Fibroblast of lung (primary cell): ENCODE measurements at regions not wholly inside any gene's neighbourhood (a gene's known extent, or its start where the extent isn't known, plus 50 kb on each side); places are given as distances from the start of the nearest gene placed in this dataset.
A peak's percentile ranks its signal among the peaks of the same experiment; 100 is the strongest.

Experiments
- DNase-seq, 2 donors: peaks; one replicate each; pipeline versions ENCODE4 v3.0.0 to v3.0.0-alpha.2; 2010; ENCODE audit warnings: low read depth in 2 of 2
- H2AFZ ChIP-seq: 2 replicates; pipeline ENCODE4 v1.5.1; 2012; ENCODE audit warnings: low read length, control low read depth, inconsistent platforms
- H3K27ac ChIP-seq: 2 replicates; pipeline ENCODE4 v1.5.1; 2011; ENCODE audit warnings: low read length, control low read depth; ENCODE audit not compliant: insufficient read depth
- H3K27me3 ChIP-seq: 2 replicates; pipeline ENCODE4 v1.5.1; 2011; ENCODE audit warnings: mild to moderate bottlenecking, low read length; ENCODE audit not compliant: control insufficient read depth, insufficient read depth
- H3K36me3 ChIP-seq: 2 replicates; pipeline ENCODE4 v1.5.1; 2011; ENCODE audit warnings: low read length; ENCODE audit not compliant: control insufficient read depth, insufficient read depth
- H3K4me1 ChIP-seq: 2 replicates; pipeline ENCODE4 v1.5.1; 2011; ENCODE audit warnings: low read length; ENCODE audit not compliant: control insufficient read depth, insufficient read depth; ENCODE audit errors: extremely low read depth
- H3K4me2 ChIP-seq: 2 replicates; pipeline ENCODE4 v1.5.1; 2011; ENCODE audit warnings: low read length, control low read depth; ENCODE audit not compliant: insufficient read depth; ENCODE audit errors: extremely low read depth
- H3K4me3 ChIP-seq, 4 experiments: fragments of 200-600 bp in 1 of 4; sonication (generic) in 1 of 4; replicated peaks in 1 of 4; 2 replicates each; pipeline ENCODE4 v1.5.1; 2011 to 2016; ENCODE audit warnings: low read length in 4 of 4, low read depth in 3 of 4, mild to moderate bottlenecking in 3 of 4, control low read depth in 2 of 4, inconsistent platforms in 1 of 4, mixed read lengths in 1 of 4; ENCODE audit not compliant: insufficient read depth in 1 of 4; ENCODE audit errors: control extremely low read depth in 1 of 4
- H3K79me2 ChIP-seq: 2 replicates; pipeline ENCODE4 v1.5.1; 2012; ENCODE audit warnings: mild to moderate bottlenecking, low read length, inconsistent platforms; ENCODE audit not compliant: control insufficient read depth, insufficient read depth
- H3K9ac ChIP-seq: 2 replicates; pipeline ENCODE4 v1.5.1; 2011; ENCODE audit warnings: mild to moderate bottlenecking, low read length, control low read depth; ENCODE audit not compliant: insufficient read depth
- H3K9me3 ChIP-seq: 2 replicates; pipeline ENCODE4 v1.5.1; 2012; ENCODE audit warnings: low read depth, low read length; ENCODE audit not compliant: control insufficient read depth, insufficient read depth
- H4K20me1 ChIP-seq: 2 replicates; pipeline ENCODE4 v1.5.1; 2011; ENCODE audit warnings: low read length; ENCODE audit not compliant: control insufficient read depth, insufficient read depth; ENCODE audit errors: extremely low read depth
- CTCF ChIP-seq, 2 donors: IDR thresholded peaks in 1 of 2; conservative IDR thresholded peaks in 1 of 2; 1 replicate in 1 of 2; 2 replicates in 1 of 2; pipeline ENCODE4 v1.5.1; 2011 to 2012; ENCODE audit warnings: low read length in 2 of 2, control low read depth in 1 of 2, inconsistent platforms in 1 of 2, low read depth in 1 of 2, mild to moderate bottlenecking in 1 of 2
- EZH2 ChIP-seq: IDR thresholded peaks from 2 replicates; pipeline ENCODE4 v1.5.1; 2012; ENCODE audit warnings: low read length, control low read depth, mild to moderate bottlenecking; ENCODE audit errors: missing control alignments

DNA sequence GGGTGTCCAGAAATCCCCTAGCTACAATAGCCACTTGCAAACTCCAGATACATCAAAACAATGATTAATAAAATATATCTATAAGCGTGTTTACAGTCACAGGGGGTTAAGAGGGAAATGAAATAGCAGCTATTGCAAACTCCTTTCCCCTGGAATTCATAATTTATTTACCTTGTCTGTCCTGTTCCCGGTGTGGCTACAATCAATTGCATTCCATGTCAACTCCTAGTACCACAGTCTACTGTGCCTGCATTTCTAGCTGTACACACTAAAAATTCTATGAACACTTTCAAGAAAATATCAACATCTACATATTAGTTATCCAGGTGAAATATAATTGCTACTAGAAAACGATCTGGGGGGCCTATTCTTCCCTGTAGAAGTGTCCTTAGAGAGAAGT is 217.6 kb downstream of the ELAVL2 start:
- Histone ChIP-seq H3K4me1 (no peaks in the 10 kb centered on the region), H3K27me3 (no peaks in the 10 kb centered on the region), H3K9me3 (no peaks in the 10 kb centered on the region), H3K4me2 (no peak overlapping the region), H3K27ac (no peak overlapping the region), H2AFZ (no peak overlapping the region), H3K36me3 (no peaks in the 10 kb centered on the region), H3K9ac (no peak overlapping the region), H3K4me3 (no peak overlapping the region), H3K79me2 (no peaks in the 10 kb centered on the region), H4K20me1 (no peaks in the 10 kb centered on the region)
- TF ChIP-seq EZH2 (no peak), CTCF (conservative IDR thresholded peaks at IDR 0.05 in 1 of 2, IDR thresholded peaks at IDR 0.05 in 1 of 2; ENCODE audit: low read depth in 1 of 2, low read length in 2 of 2) (no peak)
- DNase-seq, result no peak

DNA sequence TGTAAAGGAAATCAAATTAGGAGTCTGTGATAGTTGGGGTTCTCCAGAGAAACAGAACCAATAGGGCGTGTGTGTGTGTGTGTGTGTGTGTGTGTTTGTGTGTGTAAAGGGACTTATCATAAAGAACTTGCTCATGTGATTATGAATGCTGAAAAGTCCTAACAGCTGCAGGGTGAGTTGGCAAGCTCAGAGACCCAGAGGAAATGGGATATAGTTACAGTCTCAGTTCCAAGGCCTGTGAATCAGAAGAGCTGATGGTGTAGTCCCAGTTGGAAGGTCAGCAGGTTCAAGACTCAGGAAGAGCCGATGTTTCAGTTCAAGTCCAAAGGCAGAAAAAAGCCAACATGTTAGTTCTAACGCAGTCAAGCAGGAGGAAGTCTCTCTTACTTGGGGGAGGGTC is 214.2 kb downstream of the ELAVL2 start:
- Histone ChIP-seq H3K4me3 (no peak overlapping the region), H3K4me2 (no peak overlapping the region), H2AFZ (no peak overlapping the region), H3K79me2 (no peaks in the 10 kb centered on the region), H4K20me1 (no peaks in the 10 kb centered on the region), H3K9me3 (no peaks in the 10 kb centered on the region), H3K36me3 (no peaks in the 10 kb centered on the region), H3K27ac (no peak overlapping the region), H3K4me1 (no peaks in the 10 kb centered on the region), H3K27me3 (no peaks in the 10 kb centered on the region), H3K9ac (no peak overlapping the region)
- DNase-seq, result peak in 1 of 2 donors; percentile 27
- TF ChIP-seq CTCF (conservative IDR thresholded peaks at IDR 0.05 in 1 of 2, IDR thresholded peaks at IDR 0.05 in 1 of 2; ENCODE audit: low read depth in 1 of 2, low read length in 2 of 2) (no peak), EZH2 (no peak)

GRCh38 chr9:23615569-23615968 is 210.5 kb downstream of the ELAVL2 start:
- TF ChIP-seq CTCF (conservative IDR thresholded peaks at IDR 0.05 in 1 of 2, IDR thresholded peaks at IDR 0.05 in 1 of 2; ENCODE audit: low read depth in 1 of 2, low read length in 2 of 2) (no peak), EZH2 (no peak)
- no peaks in the 10 kb centered on the region for H3K27me3 ChIP-seq
- no peaks in the 10 kb centered on the region for H3K9me3 ChIP-seq
- no peak overlapping the region for H3K9ac ChIP-seq
- no peaks in the 10 kb centered on the region for H3K36me3 ChIP-seq
- no peak overlapping the region for H3K4me2 ChIP-seq
- H3K4me3 ChIP-seq, result no peak overlapping the region
- no peaks in the 10 kb centered on the region for H4K20me1 ChIP-seq
- no peaks in the 10 kb centered on the region for H3K79me2 ChIP-seq
- no peak overlapping the region for H3K27ac ChIP-seq
- DNase-seq, result no peak
- no peaks in the 10 kb centered on the region for H3K4me1 ChIP-seq
- no peak overlapping the region for H2AFZ ChIP-seq
